GM19035 (cell line): ENCODE measurements at regions not wholly inside any gene's neighbourhood (a gene's known extent, or its start where the extent isn't known, plus 50 kb on each side); places are given as distances from the start of the nearest gene placed in this dataset.
"Not testable (repeated sequence)": the region's sequence is repeated elsewhere in the genome, so short reads cannot be mapped to it uniquely, and the experiment has no call there.

Source experiments
- ATAC-seq: cut with Tn5 transposase; IDR thresholded peaks from one replicate; pipeline ENCODE4 v1.9.1; 2021; ENCODE audit not compliant: unreplicated experiment

DNA sequence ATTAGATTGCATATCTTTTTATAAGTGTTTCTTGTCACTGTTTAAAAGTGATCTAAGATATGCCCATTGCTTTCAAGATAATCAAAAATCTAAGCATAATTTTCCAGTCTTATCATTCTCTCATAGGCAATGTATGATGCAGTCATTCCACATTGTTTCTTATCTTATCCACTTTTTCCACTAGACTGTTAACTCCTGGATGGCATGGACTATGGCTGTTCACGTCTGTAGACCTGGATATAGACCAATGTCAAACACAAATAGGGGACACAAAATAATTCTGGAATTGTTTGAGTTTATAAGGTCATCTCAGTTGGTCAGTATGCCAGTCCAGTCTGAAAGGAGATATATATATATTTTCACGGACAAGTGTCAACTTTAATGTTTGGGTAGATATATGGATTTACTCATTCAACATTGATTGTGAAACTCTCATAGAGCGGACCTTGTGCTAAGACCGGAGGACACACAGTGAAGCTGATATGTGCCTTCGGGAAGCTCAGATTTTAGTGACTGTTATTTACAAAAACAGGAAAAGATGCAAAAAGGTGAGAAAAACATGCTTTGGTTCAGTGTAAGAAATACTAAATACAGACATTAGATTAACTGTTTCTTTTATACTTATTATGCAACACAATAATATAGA lies 689.4 kb upstream of the SLC8A1 start:
- no peak for ATAC-seq

DNA sequence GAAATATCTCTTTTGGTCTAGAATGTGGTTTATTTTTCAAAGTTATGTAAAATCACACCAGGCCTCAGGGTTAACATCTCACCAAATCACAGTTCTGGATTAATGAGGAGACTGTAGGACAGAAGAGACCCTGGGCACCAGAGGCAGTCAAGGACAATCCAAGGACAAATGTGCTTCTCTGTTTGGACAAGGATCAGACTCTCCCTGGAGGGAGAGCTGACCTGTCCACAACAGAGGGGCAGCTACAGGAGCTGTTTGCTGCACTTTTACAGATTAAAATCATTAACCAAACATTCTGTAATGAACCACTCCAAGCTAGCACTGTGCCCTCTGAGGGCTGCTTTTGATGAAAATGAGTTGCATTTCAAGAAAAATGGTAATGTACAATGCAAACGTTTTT lies 690.6 kb upstream of the SLC8A1 start:
- no peak for ATAC-seq

DNA sequence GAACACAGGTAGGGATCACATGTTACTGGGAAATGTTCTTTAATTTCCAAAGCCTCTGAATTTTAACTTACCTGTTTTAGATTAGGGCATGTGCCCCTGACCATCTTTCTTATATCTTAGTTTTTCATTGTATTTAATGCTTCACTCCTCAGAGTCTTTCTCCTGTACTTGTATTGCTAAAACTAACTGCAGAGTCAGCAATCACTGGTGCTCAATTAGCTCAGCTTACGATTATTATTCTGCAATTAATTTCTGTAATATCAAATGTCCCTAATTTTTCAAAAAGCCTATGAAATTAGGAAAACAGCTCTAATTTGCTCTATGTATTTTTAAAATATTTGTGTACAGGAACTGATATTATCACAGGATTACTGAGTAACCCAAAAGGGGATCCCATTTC lies 693.2 kb upstream of the SLC8A1 start:
- no peak for ATAC-seq

DNA sequence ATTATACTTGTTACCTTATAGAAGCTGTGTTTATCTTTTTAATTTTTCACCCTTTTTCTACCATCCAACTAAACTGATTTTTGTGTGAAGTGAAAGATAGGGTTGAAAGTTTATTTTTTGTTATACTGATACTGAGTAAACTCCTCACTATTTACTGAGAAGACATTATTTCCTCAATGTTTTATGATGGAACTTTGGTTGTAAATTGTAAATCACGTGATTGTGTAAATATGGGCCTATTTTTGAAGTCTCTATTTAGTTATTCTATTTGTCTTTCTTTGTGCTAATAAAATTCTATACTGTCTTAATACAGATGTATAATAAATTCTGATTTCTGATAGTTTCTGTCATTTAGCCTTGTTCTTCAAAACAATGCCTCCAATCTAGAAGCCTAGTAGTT lies 697.2 kb upstream of the SLC8A1 start:
- ATAC-seq: no peak

DNA sequence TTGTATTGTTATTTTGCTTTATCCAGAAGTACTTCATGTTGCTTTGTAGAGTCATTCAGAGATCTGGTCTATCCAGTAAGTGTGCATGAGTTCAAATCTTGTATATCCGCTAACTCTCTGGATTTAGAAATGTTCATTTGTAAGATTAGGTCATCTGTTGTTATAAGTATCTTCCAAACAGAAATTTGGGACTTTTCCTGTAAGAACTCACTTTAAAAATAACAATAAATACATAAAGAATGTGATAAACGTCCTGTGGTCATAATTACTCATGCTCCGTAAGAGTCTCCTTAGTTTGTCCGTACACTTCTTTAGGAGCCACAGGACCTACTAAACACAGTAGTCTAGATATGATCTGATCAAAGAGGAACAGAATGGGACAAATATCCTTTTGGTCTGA lies 699.9 kb upstream of the SLC8A1 start:
- no peak for ATAC-seq

DNA sequence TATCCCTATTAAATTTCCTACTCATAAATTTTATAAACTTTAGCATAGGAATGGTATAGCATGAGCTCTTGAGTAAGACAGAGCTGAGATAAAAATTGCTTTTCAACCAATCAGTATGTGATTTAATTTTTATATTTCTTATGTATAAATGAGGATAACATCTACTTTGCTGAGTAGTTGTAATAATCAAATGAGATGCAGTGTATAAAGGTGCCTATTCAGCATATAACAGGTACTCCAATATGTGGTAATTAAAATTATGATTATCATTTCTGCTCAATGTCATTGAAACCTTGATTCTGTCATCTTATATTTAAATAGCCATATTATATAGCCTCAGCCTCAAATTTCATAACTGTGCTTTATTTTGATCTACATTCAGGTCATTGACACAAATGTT lies 700.4 kb upstream of the SLC8A1 start:
- no peak for ATAC-seq

DNA sequence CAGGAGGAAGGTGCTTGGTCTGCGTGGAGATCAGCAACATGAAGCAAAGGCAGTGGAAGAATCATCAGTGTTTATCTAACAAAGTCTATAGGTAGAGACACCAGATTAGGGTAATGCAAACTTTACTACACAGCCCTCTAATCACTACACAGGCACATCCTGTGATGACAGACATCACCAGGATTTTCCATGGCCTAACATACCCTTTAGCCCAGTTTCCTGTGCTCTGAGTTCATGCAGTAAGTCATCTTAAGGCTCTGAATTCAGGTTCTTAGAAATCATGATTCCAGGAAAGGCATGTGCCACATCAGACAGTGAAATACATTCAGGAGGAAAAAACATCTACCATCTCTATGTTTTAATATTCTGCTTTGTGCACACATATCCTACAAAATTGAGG lies 708.5 kb upstream of the SLC8A1 start:
- ATAC-seq: no peak

DNA sequence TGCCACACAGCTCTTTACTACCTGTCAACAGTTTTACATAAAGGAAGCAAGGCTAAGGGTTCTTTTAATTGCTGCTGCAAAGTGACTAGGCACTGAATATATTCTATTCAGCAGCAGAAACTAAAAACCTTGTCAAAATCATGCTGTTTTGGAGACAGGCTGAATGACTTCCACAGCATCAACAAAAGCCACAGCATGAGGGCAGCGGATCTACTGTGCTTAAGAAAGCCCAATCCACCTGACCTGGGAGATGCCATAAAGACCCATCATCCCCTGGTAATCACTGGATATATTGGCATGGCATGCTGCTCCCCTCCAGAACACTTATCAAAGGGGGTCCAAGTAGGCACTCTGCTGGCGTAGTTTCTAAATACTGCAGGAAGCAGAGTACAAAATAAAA lies 715.1 kb upstream of the SLC8A1 start:
- no peak for ATAC-seq

DNA sequence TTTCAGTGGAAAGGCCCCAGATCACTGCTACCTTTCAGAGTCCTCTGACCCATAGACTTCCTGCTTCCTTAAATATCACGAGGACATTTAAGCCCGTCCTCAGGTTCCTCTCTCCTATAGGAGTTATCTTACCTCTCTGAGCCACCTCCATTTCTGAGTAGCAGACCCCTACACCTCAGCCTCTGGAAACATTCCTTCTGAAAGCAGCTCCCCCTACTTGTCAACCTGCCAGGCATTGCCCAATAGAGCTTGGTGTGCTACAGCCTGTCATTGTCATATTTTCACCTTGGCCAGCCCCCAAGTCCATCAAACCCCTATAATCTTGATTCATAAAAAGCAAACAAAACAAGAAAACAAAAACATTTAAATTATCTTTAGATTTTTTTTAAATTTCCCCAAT lies 717.9 kb upstream of the SLC8A1 start:
- no peak for ATAC-seq

DNA sequence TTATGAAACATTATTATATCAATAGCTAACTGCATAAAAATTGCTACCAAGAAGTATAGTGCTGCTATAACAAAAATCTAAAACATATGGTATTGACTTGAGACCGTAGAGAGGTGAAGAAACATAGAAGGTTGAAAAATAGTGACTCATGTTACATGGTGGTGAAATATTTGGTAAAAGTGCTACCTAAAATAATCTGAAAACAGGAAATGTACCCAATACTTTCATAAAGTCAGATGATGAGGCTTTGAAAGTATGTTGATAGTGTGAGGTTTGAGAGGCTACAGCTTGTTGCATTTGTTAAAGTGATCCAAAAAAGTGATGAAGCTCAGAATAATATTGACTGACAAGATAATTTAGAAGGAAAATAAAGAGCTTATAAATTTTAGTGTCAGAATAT lies 718.7 kb upstream of the SLC8A1 start:
- ATAC-seq: no peak

DNA sequence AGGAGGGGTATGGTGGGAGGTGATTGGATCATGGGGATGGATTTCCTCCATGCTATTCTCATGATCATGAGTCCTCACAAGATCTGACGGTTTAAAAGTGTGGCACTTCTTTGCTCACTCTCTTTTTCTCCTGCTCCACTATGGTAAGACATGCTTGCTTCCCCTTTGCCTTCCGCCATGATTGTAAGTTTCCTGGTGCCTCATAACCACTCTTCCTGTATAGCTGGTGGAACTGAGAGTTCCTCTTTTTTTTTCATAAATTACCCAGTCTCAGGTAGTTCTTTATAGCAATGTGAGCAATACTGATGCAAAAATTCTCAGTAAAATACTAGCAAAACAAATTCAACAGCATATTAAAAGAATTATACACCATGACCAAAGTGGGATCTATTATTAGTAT lies 728.5 kb upstream of the SLC8A1 start:
- no peak for ATAC-seq

DNA sequence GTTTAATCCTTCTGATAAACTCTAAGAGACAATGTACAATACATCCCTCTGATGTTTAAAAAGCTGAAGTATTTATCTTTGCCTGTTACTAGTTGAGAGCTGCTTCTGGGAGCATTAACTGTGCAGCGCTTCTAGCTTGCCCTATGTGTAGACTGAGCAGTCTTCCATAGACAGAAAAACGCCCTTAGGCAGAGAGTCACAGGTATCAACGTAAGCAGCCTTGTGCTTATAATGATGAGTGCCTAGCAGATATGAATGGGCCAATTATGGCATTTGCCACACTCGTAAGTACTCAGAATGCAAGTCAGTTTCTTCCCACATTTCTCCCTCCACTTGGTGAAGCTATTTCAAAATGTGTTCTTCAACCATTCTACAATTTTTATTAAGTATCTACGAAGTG lies 731.1 kb upstream of the SLC8A1 start:
- ATAC-seq: no peak

DNA sequence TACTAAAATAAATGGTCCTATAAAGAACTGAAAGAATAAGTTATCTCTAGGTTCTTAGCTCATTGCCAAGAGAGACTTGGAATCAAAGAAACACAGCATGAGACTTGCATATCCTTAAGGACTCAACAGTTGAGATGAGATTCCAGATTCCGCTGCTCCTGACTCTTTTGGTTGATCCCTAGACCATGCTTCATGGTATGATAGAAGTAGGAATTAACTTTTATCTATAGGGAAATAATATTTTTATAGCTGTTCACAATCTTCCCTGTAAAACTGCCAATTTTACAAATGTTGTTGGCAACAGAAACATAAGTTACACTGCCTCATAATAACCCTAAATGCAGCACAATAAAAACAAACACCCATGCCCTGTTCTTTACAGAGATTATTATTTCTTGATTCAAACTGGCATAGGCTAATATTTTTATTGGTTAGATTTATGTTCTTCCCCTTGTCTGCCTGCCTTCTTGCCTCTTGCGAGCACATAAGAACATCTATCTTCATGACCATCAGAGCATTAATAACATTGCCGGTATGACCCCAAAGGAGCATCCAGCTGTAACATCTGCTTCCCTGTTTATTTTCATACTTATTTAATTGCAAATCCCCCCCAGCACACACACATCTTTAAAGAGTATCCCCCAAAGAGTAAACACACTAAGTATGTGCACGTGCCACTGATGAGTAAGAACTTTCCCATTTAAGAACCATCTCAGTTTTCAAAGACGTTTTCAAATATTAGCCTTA lies 735.7 kb upstream of the SLC8A1 start:
- no peak for ATAC-seq

DNA sequence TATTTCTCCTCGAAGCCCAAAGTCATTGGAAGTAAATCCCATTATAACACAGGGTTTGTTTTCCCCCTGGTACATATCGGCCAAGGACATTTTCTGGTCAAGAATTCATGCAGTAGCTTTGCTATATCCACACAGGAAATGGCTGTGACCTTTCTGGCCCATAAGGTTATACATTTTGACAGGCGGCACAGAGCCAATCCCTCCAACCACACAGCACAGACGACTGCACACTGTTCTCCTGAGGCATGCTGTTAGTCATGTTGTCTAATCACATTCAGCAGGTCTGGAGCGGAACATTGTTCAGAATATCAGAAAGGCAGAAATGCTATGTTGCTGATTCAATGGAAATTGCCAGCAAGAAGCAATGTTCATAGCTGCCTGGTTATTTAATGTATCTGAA lies 742.3 kb upstream of the SLC8A1 start:
- no peak for ATAC-seq

DNA sequence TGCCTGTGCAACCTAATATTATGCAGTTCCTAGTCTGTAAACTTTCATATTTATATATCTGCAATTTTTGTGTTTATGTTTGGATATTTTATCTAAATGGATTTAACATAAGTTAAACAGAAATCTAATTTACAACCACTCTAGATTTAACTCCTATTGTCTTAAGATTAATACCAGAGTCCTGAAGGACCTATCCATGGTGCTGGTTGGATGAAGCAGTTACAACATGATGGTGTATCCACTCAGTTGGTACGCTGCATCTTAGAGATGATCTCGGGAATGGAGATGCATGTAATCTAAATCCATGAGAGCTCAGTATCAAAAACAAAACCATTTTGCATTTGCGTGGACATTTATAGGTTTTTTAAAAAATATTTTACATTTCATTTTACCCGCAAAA lies 745.9 kb upstream of the SLC8A1 start:
- ATAC-seq: no peak

DNA sequence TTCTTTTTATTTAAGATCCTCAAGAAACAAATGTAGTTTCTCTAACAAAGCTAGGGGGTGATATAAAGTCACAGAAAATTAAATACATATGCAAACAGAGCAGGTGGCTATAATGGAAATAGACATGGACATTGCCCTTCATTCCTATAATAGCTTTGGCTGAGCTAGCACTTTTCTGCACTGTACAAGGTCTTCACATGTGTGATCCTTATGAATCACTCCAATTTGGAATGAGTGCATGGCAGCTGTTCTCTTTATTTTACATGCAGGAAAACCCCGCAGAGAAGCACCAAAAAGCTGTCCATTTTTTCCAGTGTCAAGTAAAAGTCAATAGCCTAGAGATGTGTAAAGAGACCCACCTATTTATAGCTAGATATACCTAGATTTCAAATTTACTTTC lies 747.4 kb upstream of the SLC8A1 start:
- no peak for ATAC-seq

DNA sequence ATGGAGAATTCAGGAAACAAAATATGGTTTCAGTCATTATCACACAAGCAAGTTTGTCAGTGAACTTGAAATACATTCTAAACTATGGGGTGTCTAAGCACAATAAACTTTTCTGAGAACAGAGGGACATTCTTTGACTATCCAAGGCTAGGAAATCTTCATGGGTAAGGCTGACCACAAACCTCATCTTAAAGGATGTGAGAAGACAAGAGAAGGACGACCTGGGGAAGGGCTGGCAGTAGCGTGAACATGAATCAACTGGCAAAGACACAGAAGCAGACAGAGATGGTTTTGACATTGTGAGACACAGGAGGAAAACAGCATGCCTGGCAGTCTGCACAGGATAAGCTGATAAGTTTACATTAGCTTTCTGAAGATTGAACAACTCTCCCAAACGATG lies 752.4 kb upstream of the SLC8A1 start:
- no peak for ATAC-seq

DNA sequence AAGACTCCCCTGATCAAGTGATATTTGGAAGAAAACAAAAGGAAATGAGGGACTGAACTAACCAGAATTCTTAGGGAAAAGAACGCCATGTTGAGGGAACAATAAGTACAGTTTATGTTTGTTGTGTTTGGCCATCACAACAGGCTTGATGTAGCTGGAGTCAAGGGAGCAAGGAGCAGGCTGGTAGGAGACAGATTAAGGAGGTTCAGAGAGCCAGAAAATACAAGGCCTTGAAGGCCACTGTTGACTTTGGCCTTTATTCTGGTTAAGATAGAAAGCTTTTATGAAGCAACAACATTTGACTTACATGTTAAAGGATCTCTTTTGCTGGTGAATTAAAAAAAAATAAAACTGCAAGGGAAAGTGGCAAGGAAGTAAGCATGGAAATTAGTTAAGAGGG lies 754.1 kb upstream of the SLC8A1 start:
- ATAC-seq: no peak

DNA sequence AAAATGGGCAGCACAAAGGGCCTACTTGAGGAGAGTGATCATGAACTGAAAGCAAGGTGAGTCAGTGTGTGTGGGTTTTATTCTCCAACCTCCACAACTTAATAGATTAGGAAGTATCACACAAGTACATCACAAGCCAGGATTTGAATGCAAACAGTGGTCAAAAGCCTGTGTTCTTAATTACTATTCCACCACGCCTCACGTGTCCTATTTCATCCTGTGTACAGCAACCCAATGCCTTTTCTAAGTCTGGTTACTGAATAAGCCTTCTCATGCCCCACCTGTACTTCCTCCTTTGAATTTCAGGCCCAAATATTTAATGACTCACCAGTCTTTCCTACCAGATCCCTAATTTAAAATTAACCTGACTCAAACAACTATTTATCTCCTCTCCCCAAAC lies 755.7 kb upstream of the SLC8A1 start:
- no peak for ATAC-seq

DNA sequence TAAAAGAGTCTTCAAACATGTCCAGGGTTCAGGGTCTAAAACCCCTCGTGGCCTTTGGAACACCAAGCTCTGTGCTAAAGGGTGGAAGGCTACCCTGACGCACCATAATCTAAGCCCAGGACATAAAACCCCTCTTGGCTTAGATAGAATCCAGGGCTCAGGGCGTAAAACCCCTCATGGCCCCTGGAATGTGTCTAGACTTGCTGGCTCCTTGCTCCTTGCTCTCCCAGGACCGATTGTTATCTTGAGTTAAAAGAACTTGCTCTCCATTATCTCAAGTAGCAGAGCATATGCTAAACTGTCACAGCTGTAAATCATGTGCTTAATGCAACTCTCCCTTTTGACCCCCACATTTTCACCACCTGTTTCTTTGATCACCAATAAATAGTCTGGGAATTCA lies 758.1 kb upstream of the SLC8A1 start:
- not testable (repeated sequence) for ATAC-seq

DNA sequence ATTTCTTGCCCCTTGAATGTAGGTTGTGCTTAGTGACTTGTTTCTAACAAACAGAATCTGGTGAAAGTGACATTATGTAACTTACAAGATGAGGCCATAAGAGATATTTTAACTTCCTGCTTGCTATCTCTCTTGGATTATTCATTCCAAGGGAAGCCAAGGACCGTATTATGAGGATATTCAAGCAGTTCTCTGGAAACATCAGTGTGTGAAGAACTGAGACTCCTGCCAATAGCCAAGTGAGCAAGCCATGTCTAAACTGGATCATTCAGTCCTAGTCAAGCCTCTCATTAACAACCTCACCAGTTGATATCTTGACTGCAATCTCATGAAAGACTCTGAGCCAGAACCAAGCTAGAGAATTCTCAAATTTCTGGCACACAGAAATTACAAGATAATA lies 765.1 kb upstream of the SLC8A1 start:
- ATAC-seq: no peak

DNA sequence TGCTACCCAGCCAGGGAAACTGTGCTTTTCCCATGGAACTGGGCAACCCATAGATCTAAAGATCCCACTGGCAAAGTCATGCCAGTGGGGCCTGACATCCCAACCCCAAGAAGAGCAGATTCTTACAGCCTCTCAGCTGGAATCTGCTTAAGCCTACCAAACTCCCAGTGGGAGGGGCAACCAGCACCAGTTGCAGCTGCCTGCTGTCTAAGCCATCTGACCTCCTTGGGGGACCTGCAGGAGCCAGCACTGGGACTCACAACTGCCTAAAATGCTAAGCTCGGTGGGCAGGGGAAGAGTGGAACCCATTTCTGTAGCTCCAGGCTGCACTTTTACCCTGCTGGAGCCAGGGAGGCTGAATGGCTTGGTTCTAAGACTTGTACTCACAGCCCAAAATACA lies 770.7 kb upstream of the SLC8A1 start:
- no peak for ATAC-seq

DNA sequence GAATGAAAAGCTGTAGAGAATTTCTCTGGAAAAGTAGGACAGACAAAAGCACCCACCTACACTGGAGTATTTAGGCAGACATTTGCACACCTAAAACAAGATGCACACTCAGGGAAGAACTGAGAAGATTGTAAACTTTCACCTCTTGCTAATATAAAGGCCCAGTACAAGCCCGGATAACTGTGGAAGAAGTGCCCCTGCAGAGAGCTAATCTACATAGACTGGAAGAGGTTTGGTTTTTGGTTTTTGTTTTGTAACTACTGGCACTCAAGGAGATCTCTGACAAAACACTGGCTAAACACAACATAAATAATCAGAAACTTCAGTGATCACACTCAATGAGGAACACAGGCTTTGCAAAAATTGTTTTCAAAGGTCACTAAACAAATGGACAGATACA lies 782.2 kb upstream of the SLC8A1 start:
- no peak for ATAC-seq
